ENCODE measurements at regions not wholly inside any gene's neighbourhood (a gene's known extent, or its start where the extent isn't known, plus 50 kb on each side); places are given as distances from the start of the nearest gene placed in this dataset.

GRCh38 chr16:85527042-85527766 is 85.9 kb upstream of the GSE1 start:
- no peak for TF ChIP-seq CTCF (IDR thresholded peaks at IDR 0.05)
- no peak for TF ChIP-seq POLR2A (IDR thresholded peaks at IDR 0.05)

Data from heart left ventricle (tissue), 13 donors.